ENCODE measurements at regions not wholly inside any gene's neighbourhood (a gene's known extent, or its start where the extent isn't known, plus 50 kb on each side); places are given as distances from the start of the nearest gene placed in this dataset.
"Not testable (repeated sequence)": the region's sequence is repeated elsewhere in the genome, so short reads cannot be mapped to it uniquely, and the experiment has no call there.

- DNase-seq (ENCODE audit: low read depth), result no peak
Measured at GRCh38 chr2:16103614-16104314, 163.4 kb downstream of the MYCN start.

DNA sequence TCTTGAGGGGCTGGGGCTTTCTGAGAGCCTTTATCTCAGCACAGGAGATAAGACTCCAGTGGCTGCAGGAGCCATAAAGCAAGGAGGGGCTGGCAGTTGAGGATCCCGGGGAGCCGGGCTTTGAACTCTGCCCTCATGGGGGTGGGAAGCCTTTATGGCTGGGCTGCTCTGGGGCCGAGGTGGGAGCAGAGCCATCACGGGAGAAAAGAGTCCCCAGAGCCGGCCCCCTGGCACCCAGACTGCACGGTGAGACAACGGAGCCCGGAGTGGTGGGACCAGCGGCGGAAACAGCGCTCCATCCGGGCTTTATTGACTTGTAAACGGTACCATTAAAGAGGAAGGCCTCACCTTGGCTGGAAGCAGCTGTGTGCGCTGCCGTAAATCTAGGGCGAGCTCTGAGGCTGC, 162.6 kb downstream of the MYCN start:
- no peak for DNase-seq (ENCODE audit: low read depth)

- no peak for DNase-seq (ENCODE audit: low read depth)
Measured at GRCh38 chr2:16102358-16102975, 162.1 kb downstream of the MYCN start.

- no peak for DNase-seq (ENCODE audit: low read depth)
Measured at GRCh38 chr2:16101196-16101595, 160.8 kb downstream of the MYCN start.

GRCh38 chr2:16100006-16100405, 159.7 kb downstream of the MYCN start:
- no peak for DNase-seq (ENCODE audit: low read depth)

- no peak for DNase-seq (ENCODE audit: low read depth)
Measured at GRCh38 chr2:16099326-16099725, 159.0 kb downstream of the MYCN start.

DNA sequence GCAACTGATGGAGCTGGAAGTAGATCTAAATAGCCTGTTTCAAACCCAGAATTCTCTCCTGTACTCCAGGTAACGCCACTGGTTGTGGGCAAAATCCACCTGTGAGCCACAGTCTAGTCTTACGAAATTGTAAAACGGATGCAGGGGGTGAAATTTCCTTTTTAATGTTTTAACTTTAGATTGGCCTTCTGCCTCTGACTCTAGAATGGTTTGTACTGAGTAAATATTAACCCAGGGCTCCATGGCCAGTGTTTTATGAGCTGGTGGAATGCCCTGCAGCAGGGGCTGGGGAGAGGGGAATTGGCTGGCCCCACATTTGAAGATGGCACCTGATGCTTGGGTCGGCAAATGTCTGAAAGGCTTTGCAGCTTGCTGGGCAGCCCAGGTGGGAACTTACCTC, 156.6 kb downstream of the MYCN start:
- no peak for DNase-seq (ENCODE audit: low read depth)

DNA sequence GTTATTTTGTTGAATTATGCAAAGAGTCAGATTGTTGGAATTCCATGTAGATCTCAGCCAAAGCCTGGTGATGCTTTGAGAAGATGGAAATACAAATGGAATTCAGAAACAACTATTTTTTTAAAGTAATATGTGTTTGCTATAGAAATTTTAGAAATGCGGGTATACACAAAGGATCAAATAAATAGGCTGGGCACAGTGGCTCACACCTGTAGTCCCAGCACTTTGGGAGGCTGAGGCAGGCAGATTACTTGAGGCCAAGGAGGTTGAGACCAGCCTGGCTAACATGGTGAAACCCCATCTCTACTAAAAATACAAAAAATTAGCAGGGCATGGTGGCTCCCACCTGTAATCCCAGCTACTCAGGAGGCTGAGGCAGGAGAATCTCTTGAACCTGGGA, 155.1 kb downstream of the MYCN start:
- not testable (repeated sequence) for DNase-seq (ENCODE audit: low read depth)

GRCh38 chr2:16094811-16095210, 154.5 kb downstream of the MYCN start:
- no peak for DNase-seq (ENCODE audit: low read depth)

- DNase-seq (ENCODE audit: low read depth), result no peak
Measured at GRCh38 chr2:16093639-16094529, 153.5 kb downstream of the MYCN start.

DNA sequence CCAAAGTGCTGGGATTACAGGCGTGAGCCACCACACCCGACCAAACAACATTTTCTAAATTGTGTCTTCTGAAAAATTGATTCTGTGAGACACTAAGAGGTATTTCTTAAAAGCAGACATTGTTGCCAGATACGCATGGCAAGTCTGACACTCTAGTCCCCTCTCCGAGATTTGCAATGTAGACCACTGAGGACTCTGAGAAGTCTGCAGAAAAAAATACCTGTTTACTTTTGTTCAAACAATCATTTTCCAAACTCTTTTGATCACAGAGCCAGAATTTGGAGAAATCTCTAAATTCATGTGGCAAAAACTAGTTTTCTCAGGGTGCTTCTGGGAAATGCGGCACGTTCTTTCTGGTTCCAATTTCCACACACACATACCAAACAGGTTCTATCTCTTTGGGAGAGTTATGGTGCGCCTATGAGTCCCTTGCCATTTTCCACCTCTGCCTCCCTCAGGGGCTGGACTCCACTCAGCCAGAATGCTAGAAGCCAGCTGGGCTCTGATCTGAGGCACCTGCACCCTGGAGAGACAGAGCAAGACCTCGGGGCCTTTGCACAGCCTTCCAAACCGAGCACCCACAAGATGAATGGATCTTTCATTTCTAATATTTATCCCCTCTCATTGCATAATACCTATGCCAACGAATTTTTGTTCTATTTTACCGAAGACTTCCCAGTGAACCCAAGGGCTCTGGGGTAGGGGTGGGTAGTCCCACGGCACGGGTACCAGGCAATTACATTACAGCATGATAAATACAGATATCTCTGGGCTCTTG, 152.7 kb downstream of the MYCN start:
- DNase-seq (ENCODE audit: low read depth), result no peak

DNA sequence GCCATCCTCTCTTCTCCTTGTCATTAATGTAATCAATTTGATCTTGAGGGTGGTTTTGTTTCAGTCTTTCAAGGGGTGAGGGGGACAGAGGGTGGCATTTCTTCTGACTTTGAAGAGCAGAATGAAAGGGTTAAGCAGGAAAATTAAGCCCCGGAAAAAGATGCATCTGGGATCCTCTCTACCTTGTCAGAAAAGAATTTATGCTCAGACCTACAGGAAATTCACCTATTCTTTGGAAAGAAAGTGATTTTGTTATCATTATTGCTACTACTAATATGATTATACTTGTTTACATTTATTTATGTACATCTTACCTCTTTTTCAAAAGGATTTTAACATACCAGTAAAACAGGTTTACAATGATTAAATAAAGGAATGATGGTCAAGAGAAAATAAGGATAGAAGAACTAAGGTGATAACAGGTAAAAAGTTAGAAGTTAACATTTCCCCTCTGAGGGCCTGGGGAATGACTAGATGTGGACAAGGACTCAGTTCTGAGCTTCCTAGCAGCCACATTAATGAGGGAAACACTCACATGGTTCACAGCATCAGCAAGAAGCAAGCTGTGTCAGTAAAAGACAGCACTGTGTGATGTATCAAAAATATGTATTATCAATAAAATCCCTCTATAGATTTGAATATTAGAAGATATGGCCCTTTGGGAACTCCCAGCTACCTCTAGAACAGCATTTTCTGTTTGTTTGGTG, 151.4 kb downstream of the MYCN start:
- no peak for DNase-seq (ENCODE audit: low read depth)

GRCh38 chr2:16090650-16091575, 150.6 kb downstream of the MYCN start:
- DNase-seq (ENCODE audit: low read depth), result no peak

GRCh38 chr2:16089491-16089890, 149.1 kb downstream of the MYCN start:
- not testable (repeated sequence) for DNase-seq (ENCODE audit: low read depth)

- no peak for DNase-seq (ENCODE audit: low read depth)
Measured at GRCh38 chr2:16088802-16089112, 148.4 kb downstream of the MYCN start.

DNA sequence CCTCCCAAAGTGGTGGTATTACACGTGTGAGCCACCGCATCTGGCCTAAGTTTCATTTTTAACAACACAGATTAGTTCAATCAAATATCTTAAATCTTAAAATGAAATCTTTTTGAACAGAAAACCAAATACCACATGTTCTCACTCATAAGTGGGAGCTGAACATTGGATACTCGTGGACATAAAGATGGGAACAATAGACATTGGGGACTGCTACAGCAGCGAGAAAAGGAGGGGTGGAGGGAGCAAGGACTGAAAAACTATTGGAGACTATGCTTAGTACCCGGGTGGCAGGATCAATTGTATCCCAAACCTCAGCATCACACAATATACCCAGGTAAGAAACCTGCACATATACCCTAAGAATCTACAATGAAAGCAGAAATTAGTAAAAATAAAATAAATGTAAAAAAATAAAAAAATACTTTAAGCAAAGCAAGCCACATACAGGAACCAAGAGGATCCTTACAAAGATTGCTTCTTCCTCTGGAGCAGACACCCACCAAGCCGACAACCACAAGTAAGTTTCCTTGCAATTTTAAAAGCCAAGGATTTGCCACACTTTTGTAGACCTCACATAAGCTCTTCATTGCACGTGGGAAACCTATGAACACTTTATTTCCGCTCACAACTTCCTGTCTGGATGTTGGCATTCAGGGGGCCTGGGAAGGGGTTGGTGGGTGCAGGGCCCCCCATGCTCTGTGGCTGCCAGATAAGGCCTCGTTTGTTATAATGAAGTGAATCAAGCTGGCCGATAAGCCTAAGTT, 147.9 kb downstream of the MYCN start:
- DNase-seq (ENCODE audit: low read depth), result no peak

DNA sequence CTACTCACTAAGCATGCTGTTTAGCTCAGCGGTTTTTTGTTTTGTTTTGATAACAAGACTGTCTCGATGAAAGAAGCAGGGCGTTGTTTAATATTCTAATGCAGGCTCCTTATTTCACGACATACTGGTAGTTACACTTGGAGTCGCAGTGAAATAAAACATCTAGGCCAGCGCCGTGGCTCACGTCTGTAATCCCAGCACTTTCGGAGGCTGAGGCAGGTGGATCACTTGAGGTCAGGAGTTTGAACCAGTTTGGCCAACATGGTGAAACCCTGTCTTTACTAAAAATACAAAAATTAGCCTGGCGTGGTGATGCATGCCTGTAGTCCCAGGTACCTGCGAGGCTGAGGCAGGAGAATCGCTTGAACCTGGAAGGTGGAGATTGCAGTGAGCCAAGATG, 145.8 kb downstream of the MYCN start:
- not testable (repeated sequence) for DNase-seq (ENCODE audit: low read depth)

DNA sequence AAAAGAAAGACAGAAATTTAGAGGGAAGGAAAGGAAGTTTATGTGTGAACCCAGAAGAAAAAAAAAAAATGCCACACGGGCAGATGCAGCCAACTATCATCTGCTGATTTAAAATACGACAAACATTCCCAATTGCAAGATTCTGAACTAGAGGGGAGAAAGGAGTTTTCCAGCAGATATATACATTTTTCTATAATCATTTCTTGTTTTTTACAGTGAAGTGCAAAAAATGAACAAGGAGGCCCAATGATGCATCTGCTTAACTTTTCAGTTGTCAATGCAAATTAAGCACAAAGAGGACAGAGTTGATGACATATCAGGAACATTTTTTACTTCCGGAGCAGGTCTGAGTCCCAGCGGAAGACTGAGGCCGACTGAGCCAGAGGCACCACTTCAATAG, 144.7 kb downstream of the MYCN start:
- no peak for DNase-seq (ENCODE audit: low read depth)

GRCh38 chr2:16084274-16084673, 143.9 kb downstream of the MYCN start:
- DNase-seq (ENCODE audit: low read depth), result no peak

DNA sequence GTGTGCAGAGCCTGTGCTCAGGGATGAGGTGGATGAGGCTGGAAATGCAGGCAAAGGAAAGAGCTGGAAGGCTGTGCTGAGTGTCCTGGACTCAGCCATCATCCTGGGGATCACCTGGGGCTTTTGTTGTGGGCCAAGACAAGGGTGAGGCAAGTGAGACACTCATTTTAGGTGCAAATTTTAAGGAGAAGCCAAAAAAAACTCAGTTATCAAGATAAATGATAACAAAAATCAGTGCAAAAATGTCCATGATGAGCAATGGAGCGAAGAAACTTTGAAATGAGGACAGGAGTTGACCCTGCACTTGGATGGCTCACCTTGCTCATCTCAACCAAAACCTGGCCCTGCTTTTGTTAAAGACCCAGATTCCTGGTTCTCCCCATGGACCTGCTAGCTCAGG, 141.9 kb downstream of the MYCN start:
- no peak for DNase-seq (ENCODE audit: low read depth)
